Stimulated activated CD4-positive, alpha-beta T cell treated with anti-CD3 and anti-CD28 coated beads, Interleukin-4, amount 100 ng/mL, for 1 hour (primary cell): ENCODE measurements at regions not wholly inside any gene's neighbourhood (a gene's known extent, or its start where the extent isn't known, plus 50 kb on each side); places are given as distances from the start of the nearest gene placed in this dataset.

Source experiments
- DNase-seq: peaks from one replicate; pipeline ENCODE4 v3.0.0-alpha.2; 2020

GRCh38 chr10:124301736-124302135 is 117.0 kb downstream of the OAT start:
- DNase-seq, result no peak

GRCh38 chr10:124300735-124301134 is 118.0 kb downstream of the OAT start:
- no peak for DNase-seq

GRCh38 chr10:124300224-124300623 is 118.5 kb downstream of the OAT start:
- no peak for DNase-seq

DNA sequence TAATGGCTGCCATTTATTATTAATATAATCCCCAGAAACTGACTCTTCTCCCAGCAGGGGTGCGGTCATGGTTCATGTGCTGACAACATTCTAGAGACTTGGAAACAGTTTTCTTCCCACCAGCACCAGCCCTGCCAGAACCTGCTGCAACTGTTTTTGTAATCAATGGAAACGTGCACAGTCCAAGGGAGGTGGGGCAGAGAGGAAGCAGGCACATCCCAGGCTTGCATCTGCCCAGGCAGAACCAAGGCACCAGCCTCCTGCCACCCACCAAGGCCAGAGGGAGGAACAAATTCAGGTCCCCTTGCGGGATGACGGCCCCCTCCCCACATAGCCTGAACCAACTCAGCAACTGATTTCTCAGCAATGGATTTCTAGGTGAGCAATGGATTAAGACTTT is 119.0 kb downstream of the OAT start:
- DNase-seq, result no peak

- no peak for DNase-seq
Observed at GRCh38 chr10:124298891-124299290, 119.8 kb downstream of the OAT start.

GRCh38 chr10:124296813-124297788 is 121.6 kb downstream of the OAT start:
- DNase-seq, result no peak

- no peak for DNase-seq
Observed at GRCh38 chr10:124296121-124296812, 122.5 kb downstream of the OAT start.

GRCh38 chr10:124294811-124295770 is 123.6 kb downstream of the OAT start:
- no peak for DNase-seq

DNA sequence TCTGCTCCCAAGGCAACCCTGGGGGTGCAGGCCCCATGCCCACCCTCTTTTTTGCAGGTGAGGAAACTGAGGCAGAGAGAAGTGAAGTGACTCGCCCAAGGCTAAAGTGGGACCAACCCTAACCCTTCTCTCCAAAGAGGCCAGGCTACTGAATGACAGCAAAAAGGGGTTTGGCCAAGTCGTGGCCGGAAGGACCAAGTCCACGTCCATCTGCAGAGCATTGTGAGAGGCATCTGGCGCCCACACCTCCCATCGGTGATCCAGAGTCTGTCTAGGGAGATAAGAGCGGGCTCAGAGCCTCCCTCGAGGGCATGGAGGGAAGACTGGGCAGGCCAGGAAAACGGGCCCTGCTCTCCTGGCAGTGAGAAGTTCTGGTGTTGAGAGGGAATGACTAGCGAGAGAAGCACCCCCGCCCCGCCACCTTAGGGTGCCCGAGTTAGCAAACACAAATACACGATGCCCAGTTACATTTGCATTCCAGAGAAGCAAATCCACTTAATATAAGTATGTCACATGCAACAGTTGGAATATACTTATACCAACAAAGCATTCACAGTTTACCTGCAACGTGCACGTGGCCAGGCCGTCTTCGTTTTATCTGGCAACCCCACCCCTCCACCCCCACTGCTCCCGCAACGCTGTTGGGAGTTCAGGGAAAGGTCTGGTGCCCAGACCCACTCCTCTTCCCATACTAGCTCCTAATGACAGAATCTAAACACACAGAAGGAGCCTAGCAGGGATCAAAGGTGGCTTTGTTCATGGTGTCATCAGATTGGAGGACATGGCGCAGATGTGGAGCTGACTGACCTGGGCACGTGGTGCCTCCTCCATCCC is 124.9 kb downstream of the OAT start:
- no peak for DNase-seq

DNA sequence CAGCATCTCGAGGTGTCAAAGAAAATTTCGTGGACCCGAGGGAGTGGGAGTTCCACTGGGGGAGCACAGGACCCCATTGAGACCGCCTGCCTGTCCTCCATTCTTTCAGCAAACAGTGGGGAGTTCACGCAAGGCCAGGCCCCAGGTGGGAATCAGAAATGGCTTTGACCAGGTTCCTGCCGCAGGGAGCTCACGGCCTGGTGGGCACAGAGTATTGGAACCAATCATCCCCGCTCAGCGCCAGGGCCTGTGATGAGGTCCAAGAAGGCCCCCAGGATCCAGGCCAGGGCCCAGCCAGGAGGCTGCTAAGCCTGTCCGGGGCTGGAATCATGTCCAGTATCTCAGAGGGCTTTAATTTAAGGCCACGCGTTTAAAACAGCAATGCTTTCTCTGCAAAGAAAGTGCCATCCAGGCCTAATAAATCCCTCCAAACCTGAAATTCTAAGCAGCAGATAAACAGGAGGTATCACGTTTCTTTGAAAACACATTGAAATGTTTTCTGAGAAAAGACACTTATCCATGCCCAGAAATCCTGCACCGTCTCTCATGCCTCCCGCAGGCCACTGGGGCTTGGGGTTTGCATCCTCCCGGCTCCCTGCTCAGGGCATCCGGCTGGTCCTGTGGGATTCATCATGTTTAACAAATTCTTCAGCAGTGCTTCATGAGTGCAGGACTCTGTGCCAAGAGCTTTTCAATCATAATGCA is 125.7 kb downstream of the OAT start:
- no peak for DNase-seq

- DNase-seq, result no peak
Observed at GRCh38 chr10:124291001-124291701, 127.6 kb downstream of the OAT start.

DNA sequence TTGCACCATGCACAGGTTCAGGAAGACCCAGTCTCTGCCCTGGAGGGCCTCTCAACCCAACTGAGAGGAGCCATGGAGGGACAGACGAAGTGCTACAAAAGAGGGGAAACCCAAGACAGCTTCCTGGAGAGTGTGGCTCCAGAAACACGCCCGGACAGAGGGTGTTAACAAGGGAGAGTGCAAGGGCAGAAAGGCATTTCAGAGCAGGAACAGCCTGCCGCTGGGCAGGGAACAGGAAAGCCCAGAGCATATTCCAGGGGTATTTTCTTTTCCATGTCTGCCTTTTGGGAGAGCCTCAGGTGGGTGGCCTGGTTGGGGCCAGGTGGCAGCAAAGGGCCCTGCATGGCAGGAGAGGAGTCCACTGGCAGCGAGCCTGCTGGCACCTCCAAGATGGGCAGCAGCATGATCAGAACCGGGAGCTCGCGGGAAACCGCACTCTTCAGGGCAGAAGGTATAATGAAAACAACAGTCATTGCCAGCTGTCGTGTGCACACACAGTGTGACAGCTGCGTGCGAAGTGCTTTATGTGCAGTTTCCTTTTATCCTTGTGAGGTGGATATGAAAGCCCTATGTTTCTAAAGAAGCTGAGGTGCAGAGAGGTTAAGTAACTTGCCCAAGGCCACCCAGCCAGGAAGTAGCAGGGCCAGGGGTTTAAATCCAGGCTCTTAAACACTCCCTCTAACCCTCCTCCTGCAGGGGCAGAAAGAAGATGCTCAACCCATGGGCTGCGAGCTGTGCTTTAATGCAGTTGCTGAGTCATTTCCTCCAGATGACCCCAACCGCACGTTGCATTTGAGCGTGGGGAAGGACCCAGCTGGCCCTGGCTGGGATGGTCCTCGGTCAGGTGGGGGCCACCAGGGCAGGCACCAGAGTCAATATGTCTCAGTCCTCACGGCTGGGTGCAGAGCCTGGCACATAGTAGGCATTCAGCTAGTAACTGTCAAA is 128.6 kb downstream of the OAT start:
- DNase-seq, result no peak

- DNase-seq, result no peak
Observed at GRCh38 chr10:124288928-124289850, 129.5 kb downstream of the OAT start.

GRCh38 chr10:124288486-124288885 is 130.2 kb downstream of the OAT start:
- DNase-seq, result no peak

DNA sequence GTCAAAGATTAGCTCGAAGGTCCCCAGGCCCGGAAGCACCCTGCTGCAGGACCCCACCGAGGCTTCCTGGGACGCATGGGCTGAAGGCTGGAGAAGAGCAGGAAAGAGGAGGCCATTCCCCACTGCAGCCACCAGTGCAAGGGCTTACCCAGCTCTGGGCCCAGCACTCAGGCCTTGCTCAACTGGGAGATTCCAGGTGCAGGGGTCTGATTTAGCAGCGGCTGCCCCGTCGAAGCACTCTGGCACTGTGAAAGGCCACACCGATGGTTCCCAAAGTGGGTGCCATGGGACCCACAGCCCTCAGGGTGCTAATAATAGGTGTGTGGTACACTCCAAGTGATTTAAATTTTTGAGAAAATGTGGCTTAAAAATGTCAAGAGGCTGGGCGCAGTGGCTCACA is 130.9 kb downstream of the OAT start:
- no peak for DNase-seq

DNA sequence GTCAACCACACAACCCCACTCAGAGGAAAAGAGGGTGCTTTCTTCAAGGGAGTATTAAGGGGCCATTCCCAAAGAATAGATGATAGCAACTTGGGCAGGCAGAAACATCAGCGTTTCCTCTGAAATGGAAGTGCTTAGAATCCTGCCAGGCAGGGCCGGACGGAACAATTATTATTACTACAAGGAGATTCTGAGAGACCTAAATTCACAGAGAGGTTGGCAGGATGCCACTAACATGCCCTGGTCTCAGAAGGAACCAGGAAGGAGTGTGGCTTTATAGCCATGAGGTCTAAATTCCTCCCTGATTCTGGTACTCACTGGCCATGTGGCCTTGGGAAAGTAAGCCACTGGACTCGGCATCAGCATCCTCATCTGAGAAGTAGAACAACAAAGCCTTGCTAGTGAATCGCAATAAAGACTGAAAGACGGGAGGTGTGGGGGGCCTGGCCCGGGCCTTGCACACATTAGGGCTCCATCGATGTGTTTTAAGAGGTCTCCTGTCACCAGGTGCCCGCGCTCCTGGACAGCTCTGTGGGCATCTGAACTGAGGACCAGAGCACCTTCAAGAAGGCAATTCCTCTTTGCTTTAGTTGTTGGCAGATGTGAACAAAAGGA is 131.5 kb downstream of the OAT start:
- DNase-seq, result no peak

- no peak for DNase-seq
Observed at GRCh38 chr10:124286621-124287020, 132.1 kb downstream of the OAT start.
